H9 (cell line): ENCODE measurements at regions not wholly inside any gene's neighbourhood (a gene's known extent, or its start where the extent isn't known, plus 50 kb on each side); places are given as distances from the start of the nearest gene placed in this dataset.

ENCODE experiments used
- DNase-seq: peaks from one replicate; pipeline ENCODE4 v3.0.0-alpha.2; 2017
- H2AFZ ChIP-seq: one replicate; pipeline ENCODE4 v1.6.1; 2013; ENCODE audit warnings: mild to moderate bottlenecking, low read length, control low read depth, moderate library complexity
- H2AK5ac ChIP-seq: 2 replicates; pipeline ENCODE4 v1.6.1; 2013; ENCODE audit warnings: low read length, control low read depth, mixed read lengths; ENCODE audit not compliant: insufficient read length
- H2BK120ac ChIP-seq: one replicate; pipeline ENCODE4 v1.6.1; 2013; ENCODE audit warnings: low read depth, mild to moderate bottlenecking, low read length, control low read depth, inconsistent platforms; ENCODE audit not compliant: poor library complexity, severe bottlenecking
- H2BK12ac ChIP-seq: 2 replicates; pipeline ENCODE4 v1.6.1; 2013; ENCODE audit warnings: low read length, control low read depth, mixed read lengths, low read depth; ENCODE audit not compliant: insufficient read length
- H2BK15ac ChIP-seq: 2 replicates; pipeline ENCODE4 v1.6.1; 2013; ENCODE audit warnings: low read depth, low read length, control low read depth
- H2BK20ac ChIP-seq: one replicate; pipeline ENCODE4 v1.6.1; 2013; ENCODE audit warnings: low read depth, mild to moderate bottlenecking, low read length, control low read depth, inconsistent platforms; ENCODE audit not compliant: poor library complexity, severe bottlenecking
- H2BK5ac ChIP-seq: 2 replicates; pipeline ENCODE4 v1.6.1; 2013; ENCODE audit warnings: low read length, control low read depth, mixed read lengths; ENCODE audit not compliant: insufficient read length
- H3K14ac ChIP-seq: 2 replicates; pipeline ENCODE4 v1.6.1; 2013; ENCODE audit warnings: low read length, control low read depth; ENCODE audit not compliant: insufficient read depth
- H3K18ac ChIP-seq: 2 replicates; pipeline ENCODE4 v1.6.1; 2013; ENCODE audit warnings: low read depth, mild to moderate bottlenecking, mixed read lengths, low read length, control low read depth; ENCODE audit not compliant: insufficient read length
- H3K23ac ChIP-seq: 2 replicates; pipeline ENCODE4 v1.6.1; 2013; ENCODE audit warnings: low read length, control low read depth, mixed read lengths, low read depth; ENCODE audit not compliant: insufficient read length
- H3K23me2 ChIP-seq: 2 replicates; pipeline ENCODE4 v1.6.1; 2013; ENCODE audit warnings: low read depth, mild to moderate bottlenecking, mixed read lengths, low read length, control low read depth; ENCODE audit not compliant: insufficient read length, poor library complexity, severe bottlenecking
- H3K27ac ChIP-seq: 2 replicates; pipeline ENCODE4 v1.5.1; 2013; ENCODE audit warnings: low read length, control low read depth, mixed read lengths, low read depth; ENCODE audit not compliant: insufficient read length
- H3K27me3 ChIP-seq: 2 replicates; pipeline ENCODE4 v1.6.1; 2013; ENCODE audit warnings: low read length, control low read depth, inconsistent platforms; ENCODE audit not compliant: insufficient read depth
- H3K4ac ChIP-seq: 2 replicates; pipeline ENCODE4 v1.6.1; 2013; ENCODE audit warnings: low read depth, mild to moderate bottlenecking, control low read depth, inconsistent platforms, low read length, moderate library complexity
- H3K4me1 ChIP-seq: 2 replicates; pipeline ENCODE4 v1.6.1; 2013; ENCODE audit warnings: low read length, control low read depth, inconsistent platforms; ENCODE audit not compliant: insufficient read depth
- H3K4me2 ChIP-seq: 2 replicates; pipeline ENCODE4 v1.6.1; 2013; ENCODE audit warnings: low read length, control low read depth, mixed read lengths; ENCODE audit not compliant: insufficient read length, insufficient read depth
- H3K56ac ChIP-seq: 2 replicates; pipeline ENCODE4 v1.6.1; 2013; ENCODE audit warnings: low read depth, mild to moderate bottlenecking, mixed read lengths, low read length, control low read depth; ENCODE audit not compliant: insufficient read length
- H3K79me1 ChIP-seq: 2 replicates; pipeline ENCODE4 v1.6.1; 2013; ENCODE audit warnings: low read depth, mild to moderate bottlenecking, moderate library complexity, low read length, control low read depth, inconsistent platforms; ENCODE audit not compliant: insufficient read depth, poor library complexity, severe bottlenecking
- H3K79me2 ChIP-seq: 2 replicates; pipeline ENCODE4 v1.6.1; 2013; ENCODE audit warnings: low read length, control low read depth, inconsistent platforms; ENCODE audit not compliant: insufficient read depth
- H3K9ac ChIP-seq: 2 replicates; pipeline ENCODE4 v1.6.1; 2013; ENCODE audit warnings: low read length, control low read depth, mixed read lengths; ENCODE audit not compliant: insufficient read length; ENCODE audit errors: extremely low read depth
- H3K9me3 ChIP-seq: one replicate; pipeline ENCODE4 v1.6.1; 2013; ENCODE audit warnings: low read depth, low read length, inconsistent platforms; ENCODE audit not compliant: control insufficient read depth
- H3T11ph ChIP-seq: one replicate; pipeline ENCODE4 v1.6.1; 2013; ENCODE audit warnings: mild to moderate bottlenecking, low read length, control low read depth, inconsistent platforms
- H4K20me1 ChIP-seq: one replicate; pipeline ENCODE4 v1.6.1; 2013; ENCODE audit not compliant: control insufficient read depth, insufficient read length, insufficient read depth
- H4K5ac ChIP-seq: 2 replicates; pipeline ENCODE4 v1.6.1; 2013; ENCODE audit warnings: low read depth, mild to moderate bottlenecking, mixed read lengths, low read length, control low read depth; ENCODE audit not compliant: insufficient read length
- H4K8ac ChIP-seq: replicated peaks from 2 replicates; pipeline ENCODE4 v1.6.1; 2013; ENCODE audit warnings: low read length, control low read depth, mixed read lengths, low read depth; ENCODE audit not compliant: insufficient read length
- H4K91ac ChIP-seq: 2 replicates; pipeline ENCODE4 v1.6.1; 2013; ENCODE audit warnings: low read depth, mild to moderate bottlenecking, moderate library complexity, mixed read lengths, low read length, control low read depth; ENCODE audit not compliant: insufficient read length
- H3K27ac Mint-ChIP-seq, 3 experiments: 2 replicates in 2 of 3; 3 replicates in 1 of 3; pipeline ENCODE4 v1.8.0; 2020 to 2021; ENCODE audit warnings: mixed read lengths in 3 of 3, mild to moderate bottlenecking in 1 of 3, moderate library complexity in 1 of 3
- H3K27me3 Mint-ChIP-seq: 2 replicates; pipeline ENCODE4 v1.8.0; 2021; ENCODE audit warnings: low read depth, mild to moderate bottlenecking, moderate library complexity, mixed read lengths
- H3K36me3 Mint-ChIP-seq, 3 experiments: 2 replicates in 2 of 3; 3 replicates in 1 of 3; pipeline ENCODE4 v1.8.0; 2020 to 2021; ENCODE audit warnings: low read depth in 3 of 3, mixed read lengths in 3 of 3; ENCODE audit not compliant: insufficient read depth in 1 of 3
- H3K4me1 Mint-ChIP-seq, 2 experiments: 2 replicates each; pipeline ENCODE4 v1.8.0; 2020; ENCODE audit warnings: mixed read lengths in 2 of 2
- H3K4me3 Mint-ChIP-seq, 2 experiments: 2 replicates in 1 of 2; 3 replicates in 1 of 2; pipeline ENCODE4 v1.8.0; 2020 to 2021; ENCODE audit warnings: mild to moderate bottlenecking in 2 of 2, mixed read lengths in 2 of 2, moderate library complexity in 1 of 2
- H3K9me3 Mint-ChIP-seq, 2 experiments: 2 replicates in 1 of 2; 3 replicates in 1 of 2; pipeline ENCODE4 v1.8.0; 2020; ENCODE audit warnings: mild to moderate bottlenecking in 2 of 2, mixed read lengths in 2 of 2, moderate library complexity in 1 of 2
- CTCF ChIP-seq: fragments of 200-600 bp; sonication (generic); conservative IDR thresholded peaks from 3 replicates; pipeline ENCODE4 v1.8.0; 2021; ENCODE audit warnings: antibody characterized with exemption, mild to moderate bottlenecking
- WGBS: extraction: QIAGEN DNeasy Blood & Tissue Kit; methylation state at CpG from one replicate; pipeline ENCODE4 v1.1.7; 2013; ENCODE audit warnings: missing lambda C conversion rate, low lambda C conversion rate, mixed read lengths; ENCODE audit not compliant: insufficient read length; ENCODE audit errors: extremely low coverage; 5-methylcytosine and 5-hydroxymethylcytosine counted together

- H2BK5ac ChIP-seq = no peak overlapping the region
- H3K4me2 ChIP-seq = no peak overlapping the region
- no peaks in the 10 kb centered on the region for H4K20me1 ChIP-seq
- Mint-ChIP-seq H3K4me3 (no peak overlapping the region), H3K27me3 (no peaks in the 10 kb centered on the region), H3K27ac (no peak overlapping the region; a peak in 1 of 7 replicates), H3K36me3 (no peaks in the 10 kb centered on the region), H3K9me3 (no peaks in the 10 kb centered on the region), H3K4me1 (peaks cover 15 to 16% of the 10 kb centered on the region in 2 experiments)
- H2AK5ac ChIP-seq = no peak overlapping the region
- H3K79me1 ChIP-seq = no peaks in the 10 kb centered on the region
- no peak overlapping the region for H3K4ac ChIP-seq
- no peak overlapping the region for H4K8ac ChIP-seq
- H3K4me1 ChIP-seq = no peaks in the 10 kb centered on the region
- no peak overlapping the region for H2AFZ ChIP-seq
- no peak overlapping the region for H4K91ac ChIP-seq
- no peaks in the 10 kb centered on the region for H3K79me2 ChIP-seq
- H3K14ac ChIP-seq = no peak overlapping the region
- H2BK20ac ChIP-seq = no peak overlapping the region
- H3K56ac ChIP-seq = no peak overlapping the region
- no peaks in the 10 kb centered on the region for H3K27me3 ChIP-seq
- no CpG with 5 or more reads among the region's 3 CpGs for WGBS
- no peak overlapping the region for H3T11ph ChIP-seq
- H2BK12ac ChIP-seq = no peak overlapping the region
- H3K23me2 ChIP-seq = no peaks in the 10 kb centered on the region
- H3K18ac ChIP-seq = no peak overlapping the region
- TF ChIP-seq CTCF = no peak
- no peak for DNase-seq
- no peak overlapping the region for H2BK120ac ChIP-seq
- no peak overlapping the region for H3K23ac ChIP-seq
- H2BK15ac ChIP-seq = no peak overlapping the region
- H3K9me3 ChIP-seq = no peaks in the 10 kb centered on the region
- H3K27ac ChIP-seq = no peak overlapping the region
- no peak overlapping the region for H3K9ac ChIP-seq
- H4K5ac ChIP-seq = no peak overlapping the region
These were observed 330.9 kb upstream of the GRIA1 start for GRCh38 chr5:153159616-153160015.
